ENCODE measurements at regions not wholly inside any gene's neighbourhood (a gene's known extent, or its start where the extent isn't known, plus 50 kb on each side); places are given as distances from the start of the nearest gene placed in this dataset.

GRCh38 chr12:23083267-23083666 lies 458.3 kb downstream of the ETNK1 start:
- Histone ChIP-seq H3K36me3 (replicated peaks; ENCODE audit: low read depth, low read length) (peaks cover 2% of the 10 kb centered on the region), H2AFZ (ENCODE audit: low read depth, low read length) (no peak overlapping the region), H3K4me3 (ENCODE audit: low read length) (peak overlapping the region; percentile 19), H3K4me2 (ENCODE audit: low read length) (peak overlapping the region; percentile 58), H3K27me3 (ENCODE audit: low read depth, low read length) (peaks cover 3% of the 10 kb centered on the region; the same call in 1 of the 2 replicates), H3K4me1 (ENCODE audit: low read length) (peaks cover 48% of the 10 kb centered on the region), H3K27ac (ENCODE audit: low read length) (peak overlapping the region; percentile 71), H3K9me3 (ENCODE audit: insufficient read depth, low read length) (no peaks in the 10 kb centered on the region), H3K79me2 (ENCODE audit: low read length) (no peaks in the 10 kb centered on the region), H3K9ac (ENCODE audit: low read length) (peak overlapping the region; percentile 24; the same call in 1 of the 2 replicates), H4K20me1 (ENCODE audit: insufficient read depth, low read length) (no peaks in the 10 kb centered on the region)
- TF ChIP-seq, protein P1, sequence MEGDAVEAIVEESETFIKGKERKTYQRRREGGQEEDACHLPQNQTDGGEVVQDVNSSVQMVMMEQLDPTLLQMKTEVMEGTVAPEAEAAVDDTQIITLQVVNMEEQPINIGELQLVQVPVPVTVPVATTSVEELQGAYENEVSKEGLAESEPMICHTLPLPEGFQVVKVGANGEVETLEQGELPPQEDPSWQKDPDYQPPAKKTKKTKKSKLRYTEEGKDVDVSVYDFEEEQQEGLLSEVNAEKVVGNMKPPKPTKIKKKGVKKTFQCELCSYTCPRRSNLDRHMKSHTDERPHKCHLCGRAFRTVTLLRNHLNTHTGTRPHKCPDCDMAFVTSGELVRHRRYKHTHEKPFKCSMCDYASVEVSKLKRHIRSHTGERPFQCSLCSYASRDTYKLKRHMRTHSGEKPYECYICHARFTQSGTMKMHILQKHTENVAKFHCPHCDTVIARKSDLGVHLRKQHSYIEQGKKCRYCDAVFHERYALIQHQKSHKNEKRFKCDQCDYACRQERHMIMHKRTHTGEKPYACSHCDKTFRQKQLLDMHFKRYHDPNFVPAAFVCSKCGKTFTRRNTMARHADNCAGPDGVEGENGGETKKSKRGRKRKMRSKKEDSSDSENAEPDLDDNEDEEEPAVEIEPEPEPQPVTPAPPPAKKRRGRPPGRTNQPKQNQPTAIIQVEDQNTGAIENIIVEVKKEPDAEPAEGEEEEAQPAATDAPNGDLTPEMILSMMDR (IDR thresholded peaks at IDR 0.05; ENCODE audit: low read depth, low read length): no peak
- TF ChIP-seq EZH2phosphoT487 (IDR thresholded peaks at IDR 0.05; ENCODE audit: low read depth): no peak

- Histone ChIP-seq H3K9ac (ENCODE audit: low read length) (peak overlapping the region; percentile 24; the same call in 1 of the 2 replicates), H3K36me3 (replicated peaks; ENCODE audit: low read depth, low read length) (peaks cover 2% of the 10 kb centered on the region), H4K20me1 (ENCODE audit: insufficient read depth, low read length) (no peaks in the 10 kb centered on the region), H3K79me2 (ENCODE audit: low read length) (no peaks in the 10 kb centered on the region), H3K9me3 (ENCODE audit: insufficient read depth, low read length) (no peaks in the 10 kb centered on the region), H3K27ac (ENCODE audit: low read length) (peak overlapping the region; percentile 71), H3K4me3 (ENCODE audit: low read length) (peak overlapping the region; percentile 12), H3K27me3 (ENCODE audit: low read depth, low read length) (peaks cover 3% of the 10 kb centered on the region; the same call in 1 of the 2 replicates), H3K4me1 (ENCODE audit: low read length) (peaks cover 48% of the 10 kb centered on the region), H3K4me2 (ENCODE audit: low read length) (peak overlapping the region; percentile 58), H2AFZ (ENCODE audit: low read depth, low read length) (no peak overlapping the region)
- no peak for TF ChIP-seq EZH2phosphoT487 (IDR thresholded peaks at IDR 0.05; ENCODE audit: low read depth)
- TF ChIP-seq, protein P1 (IDR thresholded peaks at IDR 0.05; ENCODE audit: low read depth, low read length): no peak
These were observed 459.4 kb downstream of the ETNK1 start for GRCh38 chr12:23084236-23084995.

GRCh38 chr12:23088594-23088993 lies 463.6 kb downstream of the ETNK1 start:
- no peaks in the 10 kb centered on the region for H4K20me1 ChIP-seq (ENCODE audit: insufficient read depth, low read length)
- no peak overlapping the region for H2AFZ ChIP-seq (ENCODE audit: low read depth, low read length)
- peaks cover 21% of the 10 kb centered on the region for H3K4me1 ChIP-seq (ENCODE audit: low read length)
- H3K36me3 ChIP-seq (replicated peaks; ENCODE audit: low read depth, low read length): peaks cover 2% of the 10 kb centered on the region
- H3K79me2 ChIP-seq (ENCODE audit: low read length): no peaks in the 10 kb centered on the region
- no peak for TF ChIP-seq EZH2phosphoT487 (IDR thresholded peaks at IDR 0.05; ENCODE audit: low read depth)
- TF ChIP-seq, protein P1 (IDR thresholded peaks at IDR 0.05; ENCODE audit: low read depth, low read length): no peak
- no peak overlapping the region for H3K9ac ChIP-seq (ENCODE audit: low read length)
- no peaks in the 10 kb centered on the region for H3K27me3 ChIP-seq (ENCODE audit: low read depth, low read length)
- no peak overlapping the region for H3K27ac ChIP-seq (ENCODE audit: low read length)
- H3K4me3 ChIP-seq (ENCODE audit: low read length): no peak overlapping the region
- H3K9me3 ChIP-seq (ENCODE audit: insufficient read depth, low read length): no peaks in the 10 kb centered on the region
- H3K4me2 ChIP-seq (ENCODE audit: low read length): no peak overlapping the region

- no peak overlapping the region for H3K27ac ChIP-seq (ENCODE audit: low read length)
- TF ChIP-seq, protein P1 (IDR thresholded peaks at IDR 0.05; ENCODE audit: low read depth, low read length): no peak
- no peak for TF ChIP-seq EZH2phosphoT487 (IDR thresholded peaks at IDR 0.05; ENCODE audit: low read depth)
- H3K9me3 ChIP-seq (ENCODE audit: insufficient read depth, low read length): no peaks in the 10 kb centered on the region
- no peaks in the 10 kb centered on the region for H3K36me3 ChIP-seq (replicated peaks; ENCODE audit: low read depth, low read length)
- no peak overlapping the region for H3K4me2 ChIP-seq (ENCODE audit: low read length)
- no peaks in the 10 kb centered on the region for H3K27me3 ChIP-seq (ENCODE audit: low read depth, low read length)
- no peaks in the 10 kb centered on the region for H3K4me1 ChIP-seq (ENCODE audit: low read length)
- H4K20me1 ChIP-seq (ENCODE audit: insufficient read depth, low read length): no peaks in the 10 kb centered on the region
- H2AFZ ChIP-seq (ENCODE audit: low read depth, low read length): no peak overlapping the region
- no peak overlapping the region for H3K9ac ChIP-seq (ENCODE audit: low read length)
- H3K79me2 ChIP-seq (ENCODE audit: low read length): no peaks in the 10 kb centered on the region
- H3K4me3 ChIP-seq (ENCODE audit: low read length): no peak overlapping the region
These were observed 468.5 kb downstream of the ETNK1 start for GRCh38 chr12:23093488-23093887.
